ENCODE measurements at regions not wholly inside any gene's neighbourhood (a gene's known extent, or its start where the extent isn't known, plus 50 kb on each side); places are given as distances from the start of the nearest gene placed in this dataset.

DNA sequence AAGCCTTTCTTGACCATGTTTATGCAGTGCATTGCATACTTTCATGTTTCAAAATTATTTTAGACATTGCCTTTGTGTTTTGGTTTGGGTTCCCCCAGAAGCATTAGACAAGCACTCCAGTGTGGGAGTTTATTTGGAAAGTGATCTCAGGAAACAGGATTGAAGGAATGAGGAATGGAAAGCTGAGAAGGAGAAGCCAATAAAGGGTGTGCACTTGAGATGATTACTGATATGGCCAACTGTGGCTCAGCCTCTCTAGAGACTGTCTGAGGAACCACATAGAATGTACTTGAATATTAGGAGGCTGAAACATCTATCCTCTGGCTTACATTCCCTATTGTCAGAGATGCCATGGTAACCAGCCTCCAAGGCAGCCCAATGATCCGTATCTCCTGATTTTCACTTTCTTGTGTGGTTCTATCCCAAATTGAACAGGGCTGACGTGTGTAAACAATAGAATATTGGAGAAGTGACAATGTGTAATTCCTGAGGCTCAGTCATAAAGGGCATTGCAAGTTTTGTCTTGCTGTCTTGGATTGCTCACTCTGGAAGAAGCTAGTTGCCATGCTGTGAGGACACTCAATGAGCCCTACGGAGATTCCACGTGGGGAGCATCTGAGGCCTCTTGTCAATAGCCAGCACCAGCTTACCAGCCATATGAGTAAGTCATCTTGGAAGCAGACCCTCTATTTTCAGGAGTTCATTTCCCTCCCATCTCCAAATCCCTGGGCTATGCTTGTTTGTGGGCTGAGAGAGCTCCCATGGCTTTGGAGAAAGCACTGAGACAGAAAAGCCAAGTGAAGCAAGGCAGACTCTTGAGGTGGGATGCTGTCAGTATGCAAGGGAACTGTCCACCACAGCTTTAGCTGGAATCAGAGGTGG lies 84.7 kb downstream of the SCN11A start:
- Histone ChIP-seq H3K4me3 (replicated peaks; ENCODE audit: insufficient read depth, low read length) (no peak overlapping the region), H3K27me3 (ENCODE audit: insufficient read depth, poor library complexity, severe bottlenecking) (peaks cover 7% of the 10 kb centered on the region), H3K27ac (replicated peaks) (no peak overlapping the region)
- no peak for DNase-seq (ENCODE audit: low read depth in 1 of 2, low spot score in 1 of 2)
- TF ChIP-seq GABPA (IDR thresholded peaks at IDR 0.05; ENCODE audit: low read depth) (no peak), SPI1 (IDR thresholded peaks at IDR 0.05; ENCODE audit: borderline replicate concordance, low read depth) (no peak)
- TF ChIP-seq, protein P1, sequence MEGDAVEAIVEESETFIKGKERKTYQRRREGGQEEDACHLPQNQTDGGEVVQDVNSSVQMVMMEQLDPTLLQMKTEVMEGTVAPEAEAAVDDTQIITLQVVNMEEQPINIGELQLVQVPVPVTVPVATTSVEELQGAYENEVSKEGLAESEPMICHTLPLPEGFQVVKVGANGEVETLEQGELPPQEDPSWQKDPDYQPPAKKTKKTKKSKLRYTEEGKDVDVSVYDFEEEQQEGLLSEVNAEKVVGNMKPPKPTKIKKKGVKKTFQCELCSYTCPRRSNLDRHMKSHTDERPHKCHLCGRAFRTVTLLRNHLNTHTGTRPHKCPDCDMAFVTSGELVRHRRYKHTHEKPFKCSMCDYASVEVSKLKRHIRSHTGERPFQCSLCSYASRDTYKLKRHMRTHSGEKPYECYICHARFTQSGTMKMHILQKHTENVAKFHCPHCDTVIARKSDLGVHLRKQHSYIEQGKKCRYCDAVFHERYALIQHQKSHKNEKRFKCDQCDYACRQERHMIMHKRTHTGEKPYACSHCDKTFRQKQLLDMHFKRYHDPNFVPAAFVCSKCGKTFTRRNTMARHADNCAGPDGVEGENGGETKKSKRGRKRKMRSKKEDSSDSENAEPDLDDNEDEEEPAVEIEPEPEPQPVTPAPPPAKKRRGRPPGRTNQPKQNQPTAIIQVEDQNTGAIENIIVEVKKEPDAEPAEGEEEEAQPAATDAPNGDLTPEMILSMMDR (IDR thresholded peaks at IDR 0.05; ENCODE audit: insufficient read depth, low read length) = no peak

DNA sequence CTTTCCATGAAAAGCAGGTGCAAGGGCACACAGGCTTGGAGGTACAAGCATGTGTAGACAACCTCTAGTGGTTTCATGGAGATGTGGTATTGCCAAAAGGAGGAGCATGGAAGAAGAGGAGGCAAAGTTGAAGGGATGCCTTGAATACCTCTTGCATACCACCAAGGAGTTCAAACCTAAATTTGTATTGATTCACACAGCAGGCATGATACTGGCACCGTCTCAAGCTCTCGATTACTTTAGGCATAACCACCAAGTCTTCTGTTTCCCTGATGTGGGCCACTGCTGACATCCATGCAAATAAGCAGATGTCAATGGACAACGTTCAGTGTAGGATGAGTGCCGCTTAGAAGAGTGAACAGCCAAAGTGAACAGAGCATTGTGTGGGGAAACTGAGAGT lies 87.1 kb downstream of the SCN11A start:
- no peak overlapping the region for H3K4me3 ChIP-seq (replicated peaks; ENCODE audit: insufficient read depth, low read length)
- H3K27me3 ChIP-seq (ENCODE audit: insufficient read depth, poor library complexity, severe bottlenecking) = peaks cover 6% of the 10 kb centered on the region
- TF ChIP-seq, protein P1 (IDR thresholded peaks at IDR 0.05; ENCODE audit: insufficient read depth, low read length) = no peak
- no peak for TF ChIP-seq POLR2AphosphoS5 (IDR thresholded peaks at IDR 0.05; ENCODE audit: low read depth)
- TF ChIP-seq GABPA (IDR thresholded peaks at IDR 0.05; ENCODE audit: low read depth) = no peak
- TF ChIP-seq SPI1 (IDR thresholded peaks at IDR 0.05; ENCODE audit: borderline replicate concordance, low read depth) = no peak
- TF ChIP-seq, protein P2, sequence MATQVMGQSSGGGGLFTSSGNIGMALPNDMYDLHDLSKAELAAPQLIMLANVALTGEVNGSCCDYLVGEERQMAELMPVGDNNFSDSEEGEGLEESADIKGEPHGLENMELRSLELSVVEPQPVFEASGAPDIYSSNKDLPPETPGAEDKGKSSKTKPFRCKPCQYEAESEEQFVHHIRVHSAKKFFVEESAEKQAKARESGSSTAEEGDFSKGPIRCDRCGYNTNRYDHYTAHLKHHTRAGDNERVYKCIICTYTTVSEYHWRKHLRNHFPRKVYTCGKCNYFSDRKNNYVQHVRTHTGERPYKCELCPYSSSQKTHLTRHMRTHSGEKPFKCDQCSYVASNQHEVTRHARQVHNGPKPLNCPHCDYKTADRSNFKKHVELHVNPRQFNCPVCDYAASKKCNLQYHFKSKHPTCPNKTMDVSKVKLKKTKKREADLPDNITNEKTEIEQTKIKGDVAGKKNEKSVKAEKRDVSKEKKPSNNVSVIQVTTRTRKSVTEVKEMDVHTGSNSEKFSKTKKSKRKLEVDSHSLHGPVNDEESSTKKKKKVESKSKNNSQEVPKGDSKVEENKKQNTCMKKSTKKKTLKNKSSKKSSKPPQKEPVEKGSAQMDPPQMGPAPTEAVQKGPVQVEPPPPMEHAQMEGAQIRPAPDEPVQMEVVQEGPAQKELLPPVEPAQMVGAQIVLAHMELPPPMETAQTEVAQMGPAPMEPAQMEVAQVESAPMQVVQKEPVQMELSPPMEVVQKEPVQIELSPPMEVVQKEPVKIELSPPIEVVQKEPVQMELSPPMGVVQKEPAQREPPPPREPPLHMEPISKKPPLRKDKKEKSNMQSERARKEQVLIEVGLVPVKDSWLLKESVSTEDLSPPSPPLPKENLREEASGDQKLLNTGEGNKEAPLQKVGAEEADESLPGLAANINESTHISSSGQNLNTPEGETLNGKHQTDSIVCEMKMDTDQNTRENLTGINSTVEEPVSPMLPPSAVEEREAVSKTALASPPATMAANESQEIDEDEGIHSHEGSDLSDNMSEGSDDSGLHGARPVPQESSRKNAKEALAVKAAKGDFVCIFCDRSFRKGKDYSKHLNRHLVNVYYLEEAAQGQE (IDR thresholded peaks at IDR 0.05; ENCODE audit: insufficient replicate concordance, low read depth) = no peak
- no peak for DNase-seq (ENCODE audit: low read depth in 1 of 2, low spot score in 1 of 2)
- H3K27ac ChIP-seq (replicated peaks) = no peak overlapping the region

DNA sequence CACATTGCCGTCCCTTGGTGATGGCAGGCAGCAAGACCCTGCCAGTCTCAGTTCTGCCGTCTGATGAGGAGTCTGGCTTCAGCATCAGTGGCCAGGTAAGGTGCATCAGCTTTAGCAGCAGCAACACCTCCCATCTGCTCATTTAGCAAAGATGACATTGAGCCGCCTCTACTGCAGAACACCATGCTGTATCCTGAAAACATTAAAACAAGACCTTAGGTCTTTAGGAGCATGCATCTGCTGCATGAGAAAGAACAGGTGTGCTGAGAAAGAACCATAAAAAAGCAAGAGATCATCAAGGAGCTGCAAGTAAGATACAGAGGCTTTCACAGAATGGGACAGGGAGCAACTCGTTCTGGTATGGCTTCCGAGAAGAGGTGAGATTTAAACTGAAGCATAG lies 87.5 kb downstream of the SCN11A start:
- TF ChIP-seq GABPA (IDR thresholded peaks at IDR 0.05; ENCODE audit: low read depth) (no peak), SPI1 (IDR thresholded peaks at IDR 0.05; ENCODE audit: borderline replicate concordance, low read depth) (no peak), POLR2AphosphoS5 (IDR thresholded peaks at IDR 0.05; ENCODE audit: low read depth) (no peak)
- TF ChIP-seq, protein P2 (IDR thresholded peaks at IDR 0.05; ENCODE audit: insufficient replicate concordance, low read depth) = no peak
- TF ChIP-seq, protein P1 (IDR thresholded peaks at IDR 0.05; ENCODE audit: insufficient read depth, low read length) = no peak
- Histone ChIP-seq H3K27me3 (ENCODE audit: insufficient read depth, poor library complexity, severe bottlenecking) (peaks cover 6% of the 10 kb centered on the region), H3K27ac (replicated peaks) (no peak overlapping the region), H3K4me3 (replicated peaks; ENCODE audit: insufficient read depth, low read length) (no peak overlapping the region)
- no peak for DNase-seq (ENCODE audit: low read depth in 1 of 2, low spot score in 1 of 2)
